ENCODE measurements at regions not wholly inside any gene's neighbourhood (a gene's known extent, or its start where the extent isn't known, plus 50 kb on each side); places are given as distances from the start of the nearest gene placed in this dataset.
A peak's percentile ranks its signal among the peaks of the same experiment; 100 is the strongest.

- no peak for TF ChIP-seq POU6F1 (CRISPR knock-in tag; IDR thresholded peaks at IDR 0.05; ENCODE audit: borderline replicate concordance, low read depth)
- no peak for TF ChIP-seq ARNTL (CRISPR knock-in tag; IDR thresholded peaks at IDR 0.05; ENCODE audit: borderline replicate concordance, low read depth)
- TF ChIP-seq ZNF8 (CRISPR knock-in tag; IDR thresholded peaks at IDR 0.05): no peak
- TF ChIP-seq CREB5 (CRISPR knock-in tag; IDR thresholded peaks at IDR 0.05; ENCODE audit: low read depth): no peak
- no peak for TF ChIP-seq TOX (CRISPR knock-in tag; IDR thresholded peaks at IDR 0.05; ENCODE audit: borderline replicate concordance)
These were observed 217.6 kb upstream of the MYL2 start (continued) for GRCh38 chr12:111138016-111138415.

- no peak for ATAC-seq
- TF ChIP-seq BACH2 (CRISPR knock-in tag; IDR thresholded peaks at IDR 0.05; ENCODE audit: borderline replicate concordance) (no peak), ZNF8 (CRISPR knock-in tag; IDR thresholded peaks at IDR 0.05) (peak; percentile 82)
These were observed 215.0 kb upstream of the MYL2 start for GRCh38 chr12:111135293-111135832.

GRCh38 chr12:111130336-111130735 is 210.0 kb upstream of the MYL2 start:
- no peak for TF ChIP-seq ZFP30 (CRISPR knock-in tag; IDR thresholded peaks at IDR 0.05)
- TF ChIP-seq BACH2 (CRISPR knock-in tag; IDR thresholded peaks at IDR 0.05; ENCODE audit: borderline replicate concordance): no peak
- no peak for TF ChIP-seq ISL1 (CRISPR knock-in tag; IDR thresholded peaks at IDR 0.05)
- TF ChIP-seq ARNTL (CRISPR knock-in tag; IDR thresholded peaks at IDR 0.05; ENCODE audit: borderline replicate concordance, low read depth): no peak
- TF ChIP-seq ZNF565 (CRISPR knock-in tag; conservative IDR thresholded peaks at IDR 0.05; ENCODE audit: low read depth): no peak
- ATAC-seq: no peak

- ATAC-seq: no peak
- TF ChIP-seq ZC3H10 (CRISPR knock-in tag; IDR thresholded peaks at IDR 0.05): no peak
- no peak for TF ChIP-seq PATZ1 (CRISPR knock-in tag; IDR thresholded peaks at IDR 0.05; ENCODE audit: borderline replicate concordance)
- no peak for TF ChIP-seq CSRNP3 (CRISPR knock-in tag; IDR thresholded peaks at IDR 0.05)
- TF ChIP-seq ISL1 (CRISPR knock-in tag; IDR thresholded peaks at IDR 0.05): no peak
- no peak for TF ChIP-seq SNAI2 (CRISPR knock-in tag; IDR thresholded peaks at IDR 0.05)
- no peak for TF ChIP-seq ZNF70 (CRISPR knock-in tag; IDR thresholded peaks at IDR 0.05)
- TF ChIP-seq RARB (CRISPR knock-in tag; IDR thresholded peaks at IDR 0.05): no peak
- no peak for TF ChIP-seq BACH2 (CRISPR knock-in tag; IDR thresholded peaks at IDR 0.05; ENCODE audit: borderline replicate concordance)
- TF ChIP-seq GLIS3 (CRISPR knock-in tag; IDR thresholded peaks at IDR 0.05): no peak
- no peak for TF ChIP-seq ZFP3 (CRISPR knock-in tag; IDR thresholded peaks at IDR 0.05)
- no peak for TF ChIP-seq POU6F1 (CRISPR knock-in tag; IDR thresholded peaks at IDR 0.05; ENCODE audit: borderline replicate concordance, low read depth)
- no peak for TF ChIP-seq ZNF565 (CRISPR knock-in tag; conservative IDR thresholded peaks at IDR 0.05; ENCODE audit: low read depth)
- no peak for TF ChIP-seq PPARA (CRISPR knock-in tag; IDR thresholded peaks at IDR 0.05; ENCODE audit: borderline replicate concordance)
- TF ChIP-seq TOX (CRISPR knock-in tag; IDR thresholded peaks at IDR 0.05; ENCODE audit: borderline replicate concordance): no peak
- TF ChIP-seq CSDC2 (CRISPR knock-in tag; IDR thresholded peaks at IDR 0.05): no peak
- TF ChIP-seq CREB5 (CRISPR knock-in tag; IDR thresholded peaks at IDR 0.05; ENCODE audit: low read depth): no peak
- TF ChIP-seq ESRRG (CRISPR knock-in tag; IDR thresholded peaks at IDR 0.05): no peak
These were observed 208.9 kb upstream of the MYL2 start for GRCh38 chr12:111129149-111129767.
